Keratinocyte (primary cell): ENCODE measurements at regions not wholly inside any gene's neighbourhood (a gene's known extent, or its start where the extent isn't known, plus 50 kb on each side); places are given as distances from the start of the nearest gene placed in this dataset.

Experiments
- DNase-seq: peaks from one replicate; pipeline ENCODE4 v3.0.0-alpha.2; 2011; ENCODE audit warnings: low read depth, missing footprints, low spot score
- FAIRE-seq: peaks from 2 replicates; lab custom pipeline; 2011; peaks lifted over from hg19 to GRCh38; lab: Jason Lieb, UNC
- H2AFZ ChIP-seq: 2 replicates; pipeline ENCODE4 v1.6.0; 2012; ENCODE audit warnings: low read length, control low read depth, inconsistent platforms; ENCODE audit not compliant: control insufficient read depth
- H3K27ac ChIP-seq: 2 replicates; pipeline ENCODE4 v1.5.1; 2011; ENCODE audit warnings: low read length; ENCODE audit not compliant: control insufficient read depth, insufficient read depth
- H3K27me3 ChIP-seq: 3 replicates; pipeline ENCODE4 v1.6.0; 2011; ENCODE audit warnings: low read length; ENCODE audit not compliant: control insufficient read depth, insufficient read depth; ENCODE audit errors: extremely low read depth
- H3K36me3 ChIP-seq, 2 experiments: 2 replicates in 1 of 2; 3 replicates in 1 of 2; pipeline ENCODE4 v1.5.1; 2011; ENCODE audit warnings: low read length in 2 of 2, mild to moderate bottlenecking in 1 of 2; ENCODE audit not compliant: control insufficient read depth in 2 of 2, insufficient read depth in 2 of 2; ENCODE audit errors: extremely low read depth in 1 of 2
- H3K4me1 ChIP-seq: 3 replicates; pipeline ENCODE4 v1.5.1; 2011; ENCODE audit warnings: low read length; ENCODE audit not compliant: control insufficient read depth, insufficient read depth; ENCODE audit errors: extremely low read depth
- H3K4me2 ChIP-seq: 3 replicates; pipeline ENCODE4 v1.6.0; 2011; ENCODE audit warnings: low read depth, low read length; ENCODE audit not compliant: control insufficient read depth, insufficient read depth; ENCODE audit errors: extremely low read depth
- H3K4me3 ChIP-seq, 3 experiments: fragments of 200-600 bp in 1 of 3; sonication (generic) in 1 of 3; 2 replicates in 2 of 3; 3 replicates in 1 of 3; pipeline ENCODE4 v1.5.1; 2011 to 2016; ENCODE audit warnings: low read length in 3 of 3, mild to moderate bottlenecking in 3 of 3, control low read depth in 2 of 3, inconsistent platforms in 1 of 3, low read depth in 1 of 3, mixed read lengths in 1 of 3, mixed run types in 1 of 3, moderate library complexity in 1 of 3; ENCODE audit not compliant: control insufficient read depth in 2 of 3, insufficient read depth in 2 of 3; ENCODE audit errors: extremely low read depth in 1 of 3
- H3K79me2 ChIP-seq: 2 replicates; pipeline ENCODE4 v1.6.0; 2012; ENCODE audit warnings: low read length; ENCODE audit not compliant: control insufficient read depth, insufficient read depth
- H3K9ac ChIP-seq: 3 replicates; pipeline ENCODE4 v1.6.0; 2011; ENCODE audit warnings: low read length; ENCODE audit not compliant: control insufficient read depth, insufficient read depth; ENCODE audit errors: extremely low read depth
- H3K9me1 ChIP-seq: 3 replicates; pipeline ENCODE4 v1.6.0; 2011; ENCODE audit warnings: low read length; ENCODE audit not compliant: control insufficient read depth, insufficient read depth; ENCODE audit errors: extremely low read depth
- H3K9me3 ChIP-seq: 2 replicates; pipeline ENCODE4 v1.5.1; 2012; ENCODE audit warnings: low read depth, low read length; ENCODE audit not compliant: control insufficient read depth
- H4K20me1 ChIP-seq: 3 replicates; pipeline ENCODE4 v1.6.0; 2011; ENCODE audit warnings: low read length; ENCODE audit not compliant: control insufficient read depth, insufficient read depth; ENCODE audit errors: extremely low read depth
- EZH2 ChIP-seq: IDR thresholded peaks from one replicate; pipeline ENCODE4 v1.6.1; 2012; ENCODE audit warnings: inconsistent platforms, mild to moderate bottlenecking, low read length, moderate library complexity
- dilution Hi-C: fragments of 300-500 bp; cut with MboI; formaldehyde crosslinking; loops from one replicate; pipeline ENCODE4 v1.7.0; 2020; ENCODE audit warnings: low sequenced_read_pairs; ENCODE audit not compliant: extremely low pct_ligation_motif_present
- TF ChIP-seq, protein P1 (sequence below), 3 experiments: IDR thresholded peaks in 1 of 3; conservative IDR thresholded peaks in 1 of 3; optimal IDR thresholded peaks in 1 of 3; 2 replicates in 2 of 3; 3 replicates in 1 of 3; pipeline versions ENCODE3 to v1.5.1; 2011; ENCODE audit warnings: low read length in 3 of 3, mild to moderate bottlenecking in 3 of 3, moderate library complexity in 2 of 3, control low read depth in 1 of 3, inconsistent platforms in 1 of 3; ENCODE audit not compliant: insufficient read depth in 2 of 3; ENCODE audit errors: extremely low read depth in 1 of 3

DNA sequence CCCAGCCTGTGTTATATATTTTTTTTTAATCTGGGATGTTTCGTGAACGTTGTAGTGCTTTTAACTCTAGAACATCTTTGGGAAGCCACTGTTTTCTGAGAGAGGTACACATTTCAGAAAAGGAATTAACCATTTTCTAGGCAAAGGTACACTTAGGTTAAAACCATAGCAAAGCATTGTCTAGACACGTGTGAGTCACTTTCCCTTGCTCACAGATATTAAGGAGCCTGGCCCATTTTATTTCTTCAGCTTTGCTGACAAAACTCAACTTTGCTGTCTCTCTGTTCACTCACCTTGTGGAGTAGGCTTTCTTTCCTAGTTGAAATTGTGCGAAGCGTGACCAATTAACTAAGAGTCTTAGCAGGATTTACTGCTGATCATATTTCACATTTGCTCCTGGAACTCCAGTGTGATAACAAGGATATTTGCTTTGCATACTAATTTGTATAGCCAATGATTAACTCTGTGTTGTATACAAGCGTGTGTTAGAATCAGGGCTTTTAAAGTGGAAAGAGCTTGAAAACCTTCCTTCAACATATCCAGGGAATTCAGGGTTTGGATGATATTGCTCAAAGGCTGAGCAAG, 215.0 kb upstream of the AGAP1 start:
- Histone ChIP-seq H3K27me3 (peaks cover 3% of the 10 kb centered on the region), H2AFZ (no peak overlapping the region), H3K9ac (no peak overlapping the region), H3K9me1 (no peaks in the 10 kb centered on the region), H3K36me3 (no peaks in the 10 kb centered on the region), H3K79me2 (no peaks in the 10 kb centered on the region), H4K20me1 (no peaks in the 10 kb centered on the region), H3K9me3 (no peaks in the 10 kb centered on the region), H3K27ac (no peak overlapping the region), H3K4me2 (no peak overlapping the region), H3K4me3 (no peak overlapping the region), H3K4me1 (no peaks in the 10 kb centered on the region)
- TF ChIP-seq, protein P1, sequence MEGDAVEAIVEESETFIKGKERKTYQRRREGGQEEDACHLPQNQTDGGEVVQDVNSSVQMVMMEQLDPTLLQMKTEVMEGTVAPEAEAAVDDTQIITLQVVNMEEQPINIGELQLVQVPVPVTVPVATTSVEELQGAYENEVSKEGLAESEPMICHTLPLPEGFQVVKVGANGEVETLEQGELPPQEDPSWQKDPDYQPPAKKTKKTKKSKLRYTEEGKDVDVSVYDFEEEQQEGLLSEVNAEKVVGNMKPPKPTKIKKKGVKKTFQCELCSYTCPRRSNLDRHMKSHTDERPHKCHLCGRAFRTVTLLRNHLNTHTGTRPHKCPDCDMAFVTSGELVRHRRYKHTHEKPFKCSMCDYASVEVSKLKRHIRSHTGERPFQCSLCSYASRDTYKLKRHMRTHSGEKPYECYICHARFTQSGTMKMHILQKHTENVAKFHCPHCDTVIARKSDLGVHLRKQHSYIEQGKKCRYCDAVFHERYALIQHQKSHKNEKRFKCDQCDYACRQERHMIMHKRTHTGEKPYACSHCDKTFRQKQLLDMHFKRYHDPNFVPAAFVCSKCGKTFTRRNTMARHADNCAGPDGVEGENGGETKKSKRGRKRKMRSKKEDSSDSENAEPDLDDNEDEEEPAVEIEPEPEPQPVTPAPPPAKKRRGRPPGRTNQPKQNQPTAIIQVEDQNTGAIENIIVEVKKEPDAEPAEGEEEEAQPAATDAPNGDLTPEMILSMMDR (optimal IDR thresholded peaks at IDR 0.05 in 1 of 3, IDR thresholded peaks at IDR 0.05 in 1 of 3, conservative IDR thresholded peaks at IDR 0.05 in 1 of 3; ENCODE audit: extremely low read depth in 1 of 3, insufficient read depth in 2 of 3, low read length in 3 of 3): no peak
- TF ChIP-seq EZH2: no peak
- peak; percentile 32 for FAIRE-seq
- DNase-seq: no peak
- dilution Hi-C loops: no loop called here

DNA sequence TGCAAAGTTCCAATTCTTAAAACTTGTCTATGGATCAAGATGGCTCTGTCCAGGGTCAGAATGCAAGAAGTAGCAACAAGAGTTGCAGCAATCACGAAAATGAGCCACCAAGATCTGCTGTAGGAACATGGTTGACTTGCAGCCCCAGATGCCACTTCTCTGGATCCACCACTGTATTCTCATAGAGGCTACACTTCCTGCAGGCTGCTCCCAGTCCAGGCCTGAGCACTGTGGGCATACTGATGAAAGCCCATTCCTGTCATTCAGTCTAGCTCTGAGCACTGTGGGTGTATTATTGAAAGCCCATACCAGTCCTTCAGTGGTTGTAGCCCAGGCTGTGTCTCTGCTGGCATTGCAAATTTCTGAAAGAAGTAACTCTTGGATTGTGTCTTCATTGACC, 213.9 kb upstream of the AGAP1 start:
- no peaks in the 10 kb centered on the region for H4K20me1 ChIP-seq
- H3K79me2 ChIP-seq: no peaks in the 10 kb centered on the region
- H3K36me3 ChIP-seq: no peaks in the 10 kb centered on the region
- DNase-seq (no peak), FAIRE-seq (no peak)
- no peak overlapping the region for H3K9ac ChIP-seq
- H3K27me3 ChIP-seq: peaks cover 3% of the 10 kb centered on the region
- no peak overlapping the region for H3K4me2 ChIP-seq
- no peaks in the 10 kb centered on the region for H3K4me1 ChIP-seq
- no peak overlapping the region for H2AFZ ChIP-seq
- H3K9me1 ChIP-seq: no peaks in the 10 kb centered on the region
- TF ChIP-seq EZH2: no peak
- TF ChIP-seq, protein P1 (optimal IDR thresholded peaks at IDR 0.05 in 1 of 3, IDR thresholded peaks at IDR 0.05 in 1 of 3, conservative IDR thresholded peaks at IDR 0.05 in 1 of 3; ENCODE audit: extremely low read depth in 1 of 3, insufficient read depth in 2 of 3, low read length in 3 of 3): no peak
- dilution Hi-C loops: no loop called here
- no peak overlapping the region for H3K4me3 ChIP-seq
- no peaks in the 10 kb centered on the region for H3K9me3 ChIP-seq
- H3K27ac ChIP-seq: no peak overlapping the region
